Panc1 (cell line): ENCODE measurements at regions not wholly inside any gene's neighbourhood (a gene's known extent, or its start where the extent isn't known, plus 50 kb on each side); places are given as distances from the start of the nearest gene placed in this dataset.

ENCODE experiments used
- ATAC-seq: fragments of 200-7000 bp; cut with Tn5 transposase; 2 replicates; pipeline ENCODE4 v1.9.1; 2020; ENCODE audit warnings: mild to moderate bottlenecking, moderate library complexity
- BruUV-seq: library from RNA; stranded (reverse); fragments of 400-500 nt; replicated peaks from 2 replicates; lab custom pipeline; 2021; lab: Mats Ljungman, UMichigan
- CTCF ChIA-PET: fragments of 300-600 bp; sonication (Branson Sonifier 250); formaldehyde crosslinking; loops from one replicate; lab custom pipeline; 2022; ENCODE audit warnings: antibody characterized with exemption; lab: Charles Lee
- POLR2A ChIA-PET: fragments of 300-600 bp; sonication (Branson Sonifier 250); formaldehyde crosslinking; loops from one replicate; lab custom pipeline; 2022; ENCODE audit warnings: antibody characterized with exemption; lab: Charles Lee
- DNase-seq: peaks from one replicate; pipeline ENCODE4 v3.0.0-alpha.2; 2010; ENCODE audit warnings: low read depth, low spot score
- H3K27ac ChIP-seq: 2 replicates; pipeline ENCODE4 v1.5.1; 2011; ENCODE audit warnings: mild to moderate bottlenecking, low read length, inconsistent platforms
- H3K27me3 ChIP-seq: fragments of 200-500 bp; sonication (Bioruptor generic); 2 replicates; pipeline ENCODE4 v1.6.0; 2014; ENCODE audit warnings: low read length, inconsistent platforms; ENCODE audit not compliant: control insufficient read depth, insufficient read depth
- H3K36me3 ChIP-seq: fragments of 200-500 bp; sonication (Bioruptor generic); 2 replicates; pipeline ENCODE4 v1.5.1; 2014; ENCODE audit warnings: inconsistent platforms, mild to moderate bottlenecking, low read length, moderate library complexity; ENCODE audit not compliant: control insufficient read depth, insufficient read depth
- H3K4me1 ChIP-seq: 2 replicates; pipeline ENCODE4 v1.5.1; 2011; ENCODE audit warnings: inconsistent platforms, mild to moderate bottlenecking, low read length, moderate library complexity; ENCODE audit not compliant: control insufficient read depth, insufficient read depth
- H3K4me3 ChIP-seq, 2 experiments: 2 replicates each; pipeline ENCODE4 v1.5.1; 2011 to 2012; ENCODE audit warnings: low read depth in 2 of 2, low read length in 2 of 2, mild to moderate bottlenecking in 2 of 2, inconsistent platforms in 1 of 2, moderate library complexity in 1 of 2
- H3K9me3 ChIP-seq: fragments of 200-500 bp; sonication (Bioruptor generic); 2 replicates; pipeline ENCODE4 v1.5.1; 2014; ENCODE audit warnings: low read depth, mild to moderate bottlenecking, inconsistent platforms, low read length, moderate library complexity; ENCODE audit not compliant: control insufficient read depth, insufficient read depth
- CTCF ChIP-seq: fragments of 450-650 bp; IDR thresholded peaks from 2 replicates; pipeline ENCODE4 v1.5.1; 2017; ENCODE audit warnings: mild to moderate bottlenecking
- POLR2AphosphoS5 ChIP-seq: IDR thresholded peaks from 2 replicates; pipeline ENCODE4 v1.6.1; 2012; ENCODE audit warnings: mild to moderate bottlenecking, low read depth, low read length, moderate library complexity
- REST ChIP-seq, 2 experiments: IDR thresholded peaks; 2 replicates each; pipeline ENCODE4 v1.6.1; 2011 to 2012; ENCODE audit warnings: low read depth in 2 of 2, control low read depth in 1 of 2, low read length in 1 of 2, mild to moderate bottlenecking in 1 of 2, moderate library complexity in 1 of 2; ENCODE audit not compliant: insufficient read depth in 1 of 2
- SIN3A ChIP-seq: IDR thresholded peaks from 2 replicates; pipeline ENCODE4 v1.6.1; 2012; ENCODE audit warnings: low read depth, mild to moderate bottlenecking, low read length, moderate library complexity, borderline replicate concordance; ENCODE audit not compliant: insufficient read depth
- TCF7L2 ChIP-seq: IDR thresholded peaks from 2 replicates; pipeline ENCODE4 v1.6.1; 2011; ENCODE audit warnings: mild to moderate bottlenecking, low read depth, low read length, inconsistent platforms
- in situ Hi-C: cut with HindIII; loops from 2 replicates; pipeline ENCODE4 v1.10.0; 2016; ENCODE audit warnings: low sequenced_read_pairs, low pct_unique_long_range_greater_than_20kb
- intact Hi-C: fragments of 100-400 bp; cut with micrococcal nuclease; formaldehyde crosslinking; loops from one replicate; pipeline ENCODE4 v1.10.0; 2022; ENCODE audit not compliant: unreplicated experiment

GRCh38 chr14:44745371-44745770 lies 216.4 kb downstream of the KLHL28 start:
- ChIA-PET POLR2A (no interaction called here), CTCF (no interaction called here)
- in situ Hi-C loops = no loop called here
- no peaks in the 10 kb centered on the region for H3K4me1 ChIP-seq
- intact Hi-C loops = no loop called here
- no TSS peak for BruUV-seq
- no peak for DNase-seq
- no peaks in the 10 kb centered on the region for H3K27me3 ChIP-seq
- no peak overlapping the region for H3K27ac ChIP-seq
- H3K9me3 ChIP-seq = no peaks in the 10 kb centered on the region
- TF ChIP-seq TCF7L2 = no peak
- TF ChIP-seq CTCF = no peak
- no peak for TF ChIP-seq SIN3A
- no peak for TF ChIP-seq REST (IDR thresholded peaks at IDR 0.05; ENCODE audit: insufficient read depth in 1 of 2, low read depth in 2 of 2, low read length in 1 of 2)
- no peak for TF ChIP-seq POLR2AphosphoS5
- ATAC-seq = no peak
- no peaks in the 10 kb centered on the region for H3K36me3 ChIP-seq
- H3K4me3 ChIP-seq = no peak overlapping the region

GRCh38 chr14:44742202-44742601 lies 219.5 kb downstream of the KLHL28 start:
- POLR2A ChIA-PET = no interaction called here
- CTCF ChIA-PET = no interaction called here
- DNase-seq (no peak), ATAC-seq (no peak)
- intact Hi-C loops (no loop called here), in situ Hi-C loops (no loop called here)
- no TSS peak for BruUV-seq
- Histone ChIP-seq H3K36me3 (no peaks in the 10 kb centered on the region), H3K27me3 (no peaks in the 10 kb centered on the region), H3K4me3 (no peak overlapping the region), H3K27ac (no peak overlapping the region), H3K9me3 (no peaks in the 10 kb centered on the region), H3K4me1 (no peaks in the 10 kb centered on the region)
- TF ChIP-seq CTCF = no peak
- TF ChIP-seq TCF7L2 = no peak
- no peak for TF ChIP-seq SIN3A
- no peak for TF ChIP-seq POLR2AphosphoS5
